IMR-90 (cell line): ENCODE measurements at regions not wholly inside any gene's neighbourhood (a gene's known extent, or its start where the extent isn't known, plus 50 kb on each side); places are given as distances from the start of the nearest gene placed in this dataset.

Experiments
- ATAC-seq: fragments of 200-7000 bp; cut with Tn5 transposase; 2 replicates; pipeline ENCODE4 v1.9.1; 2020; ENCODE audit warnings: low read depth, mild to moderate bottlenecking, moderate library complexity
- BruUV-seq: library from RNA; stranded (reverse); fragments of 400-500 nt; replicated peaks from 2 replicates; lab custom pipeline; 2021; lab: Mats Ljungman, UMichigan
- CTCF ChIA-PET: fragments of 300-600 bp; formaldehyde crosslinking; extraction: SDS; loops from one replicate; lab custom pipeline; 2021; ENCODE audit warnings: antibody characterized with exemption; lab: Yijun Ruan, JAX
- POLR2A ChIA-PET: fragments of 300-600 bp; sonication (Branson Sonifier 250); formaldehyde crosslinking; loops from one replicate; lab custom pipeline; 2022; ENCODE audit warnings: antibody characterized with exemption; ENCODE audit not compliant: unreplicated experiment; lab: Charles Lee
- DNase-seq: peaks from one replicate; pipeline ENCODE4 v3.0.0; 2013
- H2AFZ ChIP-seq: replicated peaks from 2 replicates; pipeline ENCODE3; 2013; ENCODE audit warnings: low read length, mild to moderate bottlenecking; ENCODE audit not compliant: poor library complexity
- H2AK5ac ChIP-seq: 2 replicates; pipeline ENCODE4 v1.6.1; 2013; ENCODE audit warnings: low read depth, low read length, inconsistent platforms
- H2AK9ac ChIP-seq: replicated peaks from 2 replicates; pipeline ENCODE3; 2013; ENCODE audit warnings: mild to moderate bottlenecking, low read depth, low read length, moderate library complexity; ENCODE audit not compliant: poor library complexity
- H2BK120ac ChIP-seq: 2 replicates; pipeline ENCODE4 v1.6.1; 2013; ENCODE audit warnings: low read depth, low read length, inconsistent platforms
- H2BK15ac ChIP-seq: 3 replicates; pipeline ENCODE4 v1.6.1; 2013; ENCODE audit warnings: low read depth, low read length, inconsistent platforms
- H2BK20ac ChIP-seq: 2 replicates; pipeline ENCODE4 v1.6.1; 2013; ENCODE audit warnings: low read depth, mild to moderate bottlenecking, inconsistent platforms, low read length, moderate library complexity
- H2BK5ac ChIP-seq: 2 replicates; pipeline ENCODE4 v1.6.1; 2013; ENCODE audit warnings: mild to moderate bottlenecking, low read depth, low read length, inconsistent platforms; ENCODE audit not compliant: poor library complexity, severe bottlenecking
- H3K14ac ChIP-seq: replicated peaks from 2 replicates; pipeline ENCODE4 v1.6.1; 2013; ENCODE audit warnings: low read depth, low read length, inconsistent platforms
- H3K18ac ChIP-seq: 2 replicates; pipeline ENCODE4 v1.6.1; 2013; ENCODE audit warnings: low read depth, low read length, control low read depth
- H3K23ac ChIP-seq: 2 replicates; pipeline ENCODE4 v1.6.1; 2013; ENCODE audit warnings: low read depth, low read length, inconsistent platforms
- H3K27ac ChIP-seq: 2 replicates; pipeline ENCODE4 v1.5.1; 2013; ENCODE audit warnings: mild to moderate bottlenecking, control low read depth, low read length; ENCODE audit not compliant: insufficient read depth
- H3K27me3 ChIP-seq: 2 replicates; pipeline ENCODE4 v1.6.1; 2013; ENCODE audit warnings: low read length; ENCODE audit not compliant: control insufficient read depth, insufficient read depth
- H3K36me3 ChIP-seq: 2 replicates; pipeline ENCODE4 v1.6.1; 2013; ENCODE audit warnings: low read length, mixed read lengths; ENCODE audit not compliant: control insufficient read depth, insufficient read depth
- H3K4ac ChIP-seq: 2 replicates; pipeline ENCODE4 v1.6.1; 2013; ENCODE audit warnings: low read depth, low read length, inconsistent platforms
- H3K4me1 ChIP-seq: 2 replicates; pipeline ENCODE4 v1.6.1; 2013; ENCODE audit warnings: low read length, mixed read lengths; ENCODE audit not compliant: control insufficient read depth, insufficient read depth
- H3K4me2 ChIP-seq: 2 replicates; pipeline ENCODE4 v1.6.1; 2013; ENCODE audit warnings: low read depth, mild to moderate bottlenecking, control low read depth, low read length, moderate library complexity
- H3K4me3 ChIP-seq: 2 replicates; pipeline ENCODE4 v1.5.1; 2013; ENCODE audit warnings: low read depth, mild to moderate bottlenecking, control low read depth, low read length, moderate library complexity; ENCODE audit not compliant: insufficient read depth
- H3K56ac ChIP-seq: 2 replicates; pipeline ENCODE4 v1.6.1; 2013; ENCODE audit warnings: low read length, inconsistent platforms; ENCODE audit not compliant: insufficient read depth; ENCODE audit errors: extremely low read depth
- H3K79me1 ChIP-seq, 2 experiments: 2 replicates each; pipeline ENCODE4 v1.6.1; 2013; ENCODE audit warnings: low read length in 2 of 2, inconsistent platforms in 1 of 2, low read depth in 1 of 2
- H3K9ac ChIP-seq: 2 replicates; pipeline ENCODE4 v1.6.1; 2013; ENCODE audit warnings: low read depth, low read length, control low read depth
- H3K9me1 ChIP-seq: 2 replicates; pipeline ENCODE4 v1.6.1; 2013; ENCODE audit warnings: low read length, inconsistent platforms; ENCODE audit not compliant: insufficient read depth
- H3K9me3 ChIP-seq: 2 replicates; pipeline ENCODE4 v1.6.1; 2013; ENCODE audit warnings: low read length; ENCODE audit not compliant: control insufficient read depth, insufficient read depth
- H4K20me1 ChIP-seq: 2 replicates; pipeline ENCODE4 v1.6.1; 2013; ENCODE audit warnings: low read length, inconsistent platforms; ENCODE audit not compliant: insufficient read depth
- H4K5ac ChIP-seq: 2 replicates; pipeline ENCODE4 v1.6.1; 2013; ENCODE audit warnings: mild to moderate bottlenecking, low read depth, low read length, control low read depth
- H4K8ac ChIP-seq, 2 experiments: 2 replicates each; pipeline ENCODE4 v1.6.1; 2013; ENCODE audit warnings: low read depth in 2 of 2, low read length in 2 of 2, control low read depth in 1 of 2, inconsistent platforms in 1 of 2
- H4K91ac ChIP-seq: 2 replicates; pipeline ENCODE4 v1.6.1; 2013; ENCODE audit warnings: low read depth, low read length, inconsistent platforms; ENCODE audit not compliant: insufficient read depth
- BHLHE40 ChIP-seq: fragments of 150-350 bp; IDR thresholded peaks from 2 replicates; pipeline ENCODE4 v1.6.1; 2016; ENCODE audit warnings: mild to moderate bottlenecking, low read depth, low read length
- CHD1 ChIP-seq: IDR thresholded peaks from 2 replicates; pipeline ENCODE4 v1.6.1; 2012; ENCODE audit warnings: low read depth, low read length, improper control_type of control experiment
- CTCF ChIP-seq: conservative IDR thresholded peaks from 2 replicates; pipeline ENCODE4 v1.5.1; 2012; ENCODE audit warnings: mild to moderate bottlenecking, low read depth, low read length, improper control_type of control experiment
- ELK1 ChIP-seq: fragments of 150-350 bp; IDR thresholded peaks from 2 replicates; pipeline ENCODE4 v1.6.1; 2016; ENCODE audit warnings: low read depth, mild to moderate bottlenecking, low read length, moderate library complexity, borderline replicate concordance
- FOS ChIP-seq: fragments of 150-350 bp; IDR thresholded peaks from 2 replicates; pipeline ENCODE4 v1.6.1; 2016; ENCODE audit warnings: low read depth, low read length
- MAFK ChIP-seq: IDR thresholded peaks from 2 replicates; pipeline ENCODE4 v1.6.1; 2012; ENCODE audit warnings: low read depth, low read length, improper control_type of control experiment
- MAZ ChIP-seq: IDR thresholded peaks from 2 replicates; pipeline ENCODE4 v1.6.1; 2012; ENCODE audit warnings: low read depth, mild to moderate bottlenecking, low read length, improper control_type of control experiment, moderate library complexity, borderline replicate concordance
- MXI1 ChIP-seq: IDR thresholded peaks from 2 replicates; pipeline ENCODE4 v1.6.1; 2012; ENCODE audit warnings: low read depth, mild to moderate bottlenecking, low read length, moderate library complexity, borderline replicate concordance
- NFE2L2 ChIP-seq: fragments of 150-350 bp; IDR thresholded peaks from 2 replicates; pipeline ENCODE4 v1.6.1; 2016; ENCODE audit warnings: low read depth, mild to moderate bottlenecking, low read length
- POLR2A ChIP-seq: IDR thresholded peaks from 2 replicates; pipeline ENCODE4 v1.6.1; 2012; ENCODE audit warnings: mild to moderate bottlenecking, low read depth, low read length
- RAD21 ChIP-seq: IDR thresholded peaks from 2 replicates; pipeline ENCODE4 v1.6.1; 2012; ENCODE audit warnings: low read length, improper control_type of control experiment
- RCOR1 ChIP-seq: IDR thresholded peaks from 2 replicates; pipeline ENCODE4 v1.6.1; 2012; ENCODE audit warnings: mild to moderate bottlenecking, low read length, improper control_type of control experiment; ENCODE audit not compliant: insufficient replicate concordance
- RFX5 ChIP-seq: IDR thresholded peaks from 2 replicates; pipeline ENCODE4 v1.8.0; 2012; ENCODE audit warnings: low read depth, mild to moderate bottlenecking, low read length, moderate library complexity
- SMC3 ChIP-seq: fragments of 150-350 bp; IDR thresholded peaks from 2 replicates; pipeline ENCODE4 v1.6.1; 2016; ENCODE audit warnings: low read depth, mild to moderate bottlenecking, antibody characterized with exemption, low read length, moderate library complexity
- USF2 ChIP-seq: fragments of 150-350 bp; IDR thresholded peaks from 2 replicates; pipeline ENCODE4 v1.6.1; 2017; ENCODE audit warnings: mild to moderate bottlenecking, antibody characterized with exemption, low read length, low read depth
- WGBS, 2 experiments: methylation state at CpG; one replicate each; pipeline versions ENCODE4 v1.1.5 to v1.1.7; 2013; ENCODE audit warnings: missing lambda C conversion rate in 2 of 2; ENCODE audit not compliant: insufficient read length in 1 of 2; ENCODE audit errors: extremely low coverage in 2 of 2; 5-methylcytosine and 5-hydroxymethylcytosine counted together
- dilution Hi-C: fragments of 300-500 bp; cut with HindIII; formaldehyde crosslinking; loops from one replicate; pipeline ENCODE4 v1.14.3; 2018; ENCODE audit warnings: low sequenced_read_pairs; ENCODE audit not compliant: unreplicated experiment
- in situ Hi-C: fragments of 300-500 bp; cut with MboI; formaldehyde crosslinking; loops from 3 replicates; pipeline ENCODE4 v1.14.3; 2019; ENCODE audit warnings: low sequenced_read_pairs, inconsistent platforms, mixed read lengths
- intact Hi-C: fragments of 100-400 bp; cut with micrococcal nuclease; formaldehyde crosslinking; loops from 2 replicates; pipeline ENCODE4 v1.10.0; 2022

- Histone ChIP-seq H3K9me1 (no peaks in the 10 kb centered on the region), H3K9me3 (no peaks in the 10 kb centered on the region), H2AFZ (no peak overlapping the region), H3K36me3 (no peaks in the 10 kb centered on the region), H4K5ac (no peak overlapping the region), H3K14ac (no peak overlapping the region), H2AK5ac (no peak overlapping the region), H3K79me1 (no peaks in the 10 kb centered on the region), H3K23ac (no peak overlapping the region), H3K4ac (no peak overlapping the region), H4K20me1 (no peaks in the 10 kb centered on the region), H4K91ac (no peak overlapping the region), H2BK5ac (no peak overlapping the region), H3K4me2 (no peak overlapping the region), H3K4me3 (no peak overlapping the region), H3K27me3 (peaks cover 2% of the 10 kb centered on the region; the same call in 1 of the 2 replicates), H3K56ac (no peak overlapping the region), H3K9ac (no peak overlapping the region), H2BK15ac (no peak overlapping the region), H3K4me1 (no peaks in the 10 kb centered on the region), H3K27ac (no peak overlapping the region), H2BK20ac (no peak overlapping the region), H4K8ac (no peak overlapping the region), H2BK120ac (no peak overlapping the region), H3K18ac (no peak overlapping the region), H2AK9ac (no peak overlapping the region)
- BruUV-seq = no TSS peak
- dilution Hi-C loops = no loop called here
- POLR2A ChIA-PET = no interaction called here
- intact Hi-C loops = no loop called here
- DNase-seq (no peak), ATAC-seq (no peak)
- WGBS, 2 experiments = 62% methylated on average over 3 of the region's 4 CpGs; no CpG with 5 or more reads in 1 of the 2 experiments
- TF ChIP-seq MAFK = no peak
- no peak for TF ChIP-seq RFX5
- no peak for TF ChIP-seq MXI1
- TF ChIP-seq CTCF = no peak
- no peak for TF ChIP-seq RCOR1
- no peak for TF ChIP-seq RAD21
- TF ChIP-seq SMC3 = no peak
- no peak for TF ChIP-seq BHLHE40
- TF ChIP-seq ELK1 = no peak
- no peak for TF ChIP-seq MAZ
- no peak for TF ChIP-seq FOS
- TF ChIP-seq NFE2L2 = no peak
- TF ChIP-seq CHD1 = no peak
- no peak for TF ChIP-seq USF2
- TF ChIP-seq POLR2A = no peak
- in situ Hi-C loops = no loop called here
- CTCF ChIA-PET = no interaction called here
Observed at GRCh38 chr16:49964316-49964715, 60.7 kb upstream of the CNEP1R1 start.
